Fibroblast of lung (primary cell): ENCODE measurements at regions not wholly inside any gene's neighbourhood (a gene's known extent, or its start where the extent isn't known, plus 50 kb on each side); places are given as distances from the start of the nearest gene placed in this dataset.

Experiments used
- DNase-seq, 2 donors: peaks; one replicate each; pipeline versions ENCODE4 v3.0.0 to v3.0.0-alpha.2; 2010; ENCODE audit warnings: low read depth in 2 of 2
- H2AFZ ChIP-seq: 2 replicates; pipeline ENCODE4 v1.5.1; 2012; ENCODE audit warnings: low read length, control low read depth, inconsistent platforms
- H3K27ac ChIP-seq: 2 replicates; pipeline ENCODE4 v1.5.1; 2011; ENCODE audit warnings: low read length, control low read depth; ENCODE audit not compliant: insufficient read depth
- H3K27me3 ChIP-seq: 2 replicates; pipeline ENCODE4 v1.5.1; 2011; ENCODE audit warnings: mild to moderate bottlenecking, low read length; ENCODE audit not compliant: control insufficient read depth, insufficient read depth
- H3K36me3 ChIP-seq: 2 replicates; pipeline ENCODE4 v1.5.1; 2011; ENCODE audit warnings: low read length; ENCODE audit not compliant: control insufficient read depth, insufficient read depth
- H3K4me1 ChIP-seq: 2 replicates; pipeline ENCODE4 v1.5.1; 2011; ENCODE audit warnings: low read length; ENCODE audit not compliant: control insufficient read depth, insufficient read depth; ENCODE audit errors: extremely low read depth
- H3K4me2 ChIP-seq: 2 replicates; pipeline ENCODE4 v1.5.1; 2011; ENCODE audit warnings: low read length, control low read depth; ENCODE audit not compliant: insufficient read depth; ENCODE audit errors: extremely low read depth
- H3K4me3 ChIP-seq, 4 experiments: fragments of 200-600 bp in 1 of 4; sonication (generic) in 1 of 4; replicated peaks in 1 of 4; 2 replicates each; pipeline ENCODE4 v1.5.1; 2011 to 2016; ENCODE audit warnings: low read length in 4 of 4, low read depth in 3 of 4, mild to moderate bottlenecking in 3 of 4, control low read depth in 2 of 4, inconsistent platforms in 1 of 4, mixed read lengths in 1 of 4; ENCODE audit not compliant: insufficient read depth in 1 of 4; ENCODE audit errors: control extremely low read depth in 1 of 4
- H3K79me2 ChIP-seq: 2 replicates; pipeline ENCODE4 v1.5.1; 2012; ENCODE audit warnings: mild to moderate bottlenecking, low read length, inconsistent platforms; ENCODE audit not compliant: control insufficient read depth, insufficient read depth
- H3K9ac ChIP-seq: 2 replicates; pipeline ENCODE4 v1.5.1; 2011; ENCODE audit warnings: mild to moderate bottlenecking, low read length, control low read depth; ENCODE audit not compliant: insufficient read depth
- H3K9me3 ChIP-seq: 2 replicates; pipeline ENCODE4 v1.5.1; 2012; ENCODE audit warnings: low read depth, low read length; ENCODE audit not compliant: control insufficient read depth, insufficient read depth
- H4K20me1 ChIP-seq: 2 replicates; pipeline ENCODE4 v1.5.1; 2011; ENCODE audit warnings: low read length; ENCODE audit not compliant: control insufficient read depth, insufficient read depth; ENCODE audit errors: extremely low read depth
- CTCF ChIP-seq, 2 donors: IDR thresholded peaks in 1 of 2; conservative IDR thresholded peaks in 1 of 2; 1 replicate in 1 of 2; 2 replicates in 1 of 2; pipeline ENCODE4 v1.5.1; 2011 to 2012; ENCODE audit warnings: low read length in 2 of 2, control low read depth in 1 of 2, inconsistent platforms in 1 of 2, low read depth in 1 of 2, mild to moderate bottlenecking in 1 of 2
- EZH2 ChIP-seq: IDR thresholded peaks from 2 replicates; pipeline ENCODE4 v1.5.1; 2012; ENCODE audit warnings: low read length, control low read depth, mild to moderate bottlenecking; ENCODE audit errors: missing control alignments

- H3K9ac ChIP-seq: no peak overlapping the region
- no peaks in the 10 kb centered on the region for H3K36me3 ChIP-seq
- no peaks in the 10 kb centered on the region for H3K79me2 ChIP-seq
- no peaks in the 10 kb centered on the region for H4K20me1 ChIP-seq
- H3K4me2 ChIP-seq: no peak overlapping the region
- H3K27me3 ChIP-seq: no peaks in the 10 kb centered on the region
- no peak overlapping the region for H3K4me3 ChIP-seq
- TF ChIP-seq EZH2 (no peak), CTCF (conservative IDR thresholded peaks at IDR 0.05 in 1 of 2, IDR thresholded peaks at IDR 0.05 in 1 of 2; ENCODE audit: low read depth in 1 of 2, low read length in 2 of 2) (no peak)
- no peaks in the 10 kb centered on the region for H3K4me1 ChIP-seq
- H3K27ac ChIP-seq: no peak overlapping the region
- no peaks in the 10 kb centered on the region for H3K9me3 ChIP-seq
- H2AFZ ChIP-seq: no peak overlapping the region
- no peak for DNase-seq
Observed at GRCh38 chr13:70769817-70770216, 661.6 kb upstream of the KLHL1 start.

GRCh38 chr13:70758932-70759331 lies 650.7 kb upstream of the KLHL1 start:
- H4K20me1 ChIP-seq: no peaks in the 10 kb centered on the region
- no peaks in the 10 kb centered on the region for H3K4me1 ChIP-seq
- H3K79me2 ChIP-seq: no peaks in the 10 kb centered on the region
- TF ChIP-seq CTCF (conservative IDR thresholded peaks at IDR 0.05 in 1 of 2, IDR thresholded peaks at IDR 0.05 in 1 of 2; ENCODE audit: low read depth in 1 of 2, low read length in 2 of 2) (no peak), EZH2 (no peak)
- no peak overlapping the region for H3K27ac ChIP-seq
- no peak overlapping the region for H3K4me2 ChIP-seq
- no peak overlapping the region for H3K9ac ChIP-seq
- no peak overlapping the region for H2AFZ ChIP-seq
- no peaks in the 10 kb centered on the region for H3K27me3 ChIP-seq
- no peaks in the 10 kb centered on the region for H3K36me3 ChIP-seq
- H3K9me3 ChIP-seq: no peaks in the 10 kb centered on the region
- no peak for DNase-seq
- H3K4me3 ChIP-seq: no peak overlapping the region

GRCh38 chr13:70756088-70756487 lies 647.8 kb upstream of the KLHL1 start:
- Histone ChIP-seq H3K79me2 (no peaks in the 10 kb centered on the region), H3K27me3 (no peaks in the 10 kb centered on the region), H3K4me3 (no peak overlapping the region), H3K36me3 (no peaks in the 10 kb centered on the region), H3K4me1 (no peaks in the 10 kb centered on the region), H3K27ac (no peak overlapping the region), H3K9ac (no peak overlapping the region), H4K20me1 (no peaks in the 10 kb centered on the region), H2AFZ (no peak overlapping the region), H3K9me3 (no peaks in the 10 kb centered on the region), H3K4me2 (no peak overlapping the region)
- DNase-seq: no peak
- no peak for TF ChIP-seq EZH2
- TF ChIP-seq CTCF (conservative IDR thresholded peaks at IDR 0.05 in 1 of 2, IDR thresholded peaks at IDR 0.05 in 1 of 2; ENCODE audit: low read depth in 1 of 2, low read length in 2 of 2): no peak
